Loucy (cell line): ENCODE measurements at regions not wholly inside any gene's neighbourhood (a gene's known extent, or its start where the extent isn't known, plus 50 kb on each side); places are given as distances from the start of the nearest gene placed in this dataset.

Experiments
- H2AFZ ChIP-seq: fragments of 200-600 bp; sonication (generic); 2 replicates; pipeline ENCODE4 v1.6.0; 2016; ENCODE audit warnings: antibody characterized with exemption, mild to moderate bottlenecking, low read length, moderate library complexity
- H3F3A ChIP-seq: fragments of 200-600 bp; 2 replicates; pipeline ENCODE4 v1.6.0; 2016; ENCODE audit warnings: antibody characterized with exemption, low read depth, mild to moderate bottlenecking
- H3K27me3 ChIP-seq: fragments of 200-600 bp; sonication (generic); 2 replicates; pipeline ENCODE4 v1.6.1; 2014; ENCODE audit warnings: low read length, mild to moderate bottlenecking; ENCODE audit not compliant: insufficient read depth, poor library complexity, severe bottlenecking
- H3K36me3 ChIP-seq: fragments of 200-600 bp; sonication (generic); 2 replicates; pipeline ENCODE4 v1.6.1; 2016; ENCODE audit warnings: low read length; ENCODE audit not compliant: insufficient read depth
- H3K4me1 ChIP-seq: fragments of 200-600 bp; sonication (generic); 2 replicates; pipeline ENCODE4 v1.5.1; 2014; ENCODE audit warnings: low read length, mild to moderate bottlenecking; ENCODE audit not compliant: insufficient read depth, poor library complexity, severe bottlenecking
- H3K4me2 ChIP-seq: fragments of 200-600 bp; sonication (generic); 2 replicates; pipeline ENCODE4 v1.6.0; 2014; ENCODE audit warnings: antibody characterized with exemption, low read length, low read depth, mild to moderate bottlenecking; ENCODE audit not compliant: poor library complexity, severe bottlenecking
- H3K4me3 ChIP-seq: fragments of 200-600 bp; sonication (generic); 2 replicates; pipeline ENCODE4 v1.5.1; 2014; ENCODE audit warnings: low read length, mild to moderate bottlenecking, mixed read lengths; ENCODE audit not compliant: poor library complexity, severe bottlenecking
- H3K79me2 ChIP-seq: fragments of 200-600 bp; sonication (generic); 2 replicates; pipeline ENCODE4 v1.6.1; 2014; ENCODE audit warnings: low read length; ENCODE audit not compliant: insufficient read depth
- H3K9ac ChIP-seq: fragments of 200-600 bp; sonication (generic); 2 replicates; pipeline ENCODE4 v1.6.0; 2014; ENCODE audit warnings: mild to moderate bottlenecking, low read depth, low read length, moderate library complexity; ENCODE audit not compliant: poor library complexity, severe bottlenecking
- H3K9me2 ChIP-seq: fragments of 200-600 bp; sonication (generic); replicated peaks from 2 replicates; pipeline ENCODE4 v1.6.1; 2016; ENCODE audit warnings: low read depth, low read length, mixed read lengths
- H3K9me3 ChIP-seq: fragments of 200-600 bp; sonication (generic); 2 replicates; pipeline ENCODE4 v1.6.1; 2014; ENCODE audit warnings: mild to moderate bottlenecking, antibody characterized with exemption, low read length, low read depth; ENCODE audit not compliant: insufficient read depth
- H4K20me1 ChIP-seq: fragments of 200-600 bp; sonication (generic); 2 replicates; pipeline ENCODE4 v1.6.0; 2014; ENCODE audit warnings: antibody characterized with exemption, low read length, mild to moderate bottlenecking; ENCODE audit not compliant: insufficient read depth, poor library complexity, severe bottlenecking
- CTCF ChIP-seq: fragments of 200-600 bp; sonication (generic); conservative IDR thresholded peaks from 2 replicates; pipeline ENCODE4 v1.5.1; 2014; ENCODE audit warnings: mild to moderate bottlenecking, antibody characterized with exemption, low read length
- EZH2phosphoT487 ChIP-seq: fragments of 200-600 bp; IDR thresholded peaks from 2 replicates; pipeline ENCODE4 v1.6.1; 2018; ENCODE audit warnings: antibody characterized with exemption, mild to moderate bottlenecking, moderate library complexity, borderline replicate concordance

- Histone ChIP-seq H3K36me3 (no peaks in the 10 kb centered on the region), H3K9me2 (no peaks in the 10 kb centered on the region), H2AFZ (no peak overlapping the region), H3K9me3 (no peaks in the 10 kb centered on the region), H3F3A (no peaks in the 10 kb centered on the region), H4K20me1 (no peaks in the 10 kb centered on the region), H3K27me3 (no peaks in the 10 kb centered on the region), H3K9ac (no peak overlapping the region), H3K79me2 (no peaks in the 10 kb centered on the region), H3K4me3 (no peak overlapping the region), H3K4me2 (no peak overlapping the region), H3K4me1 (no peaks in the 10 kb centered on the region)
- TF ChIP-seq CTCF: no peak
- no peak for TF ChIP-seq EZH2phosphoT487
These were observed 367.2 kb upstream of the SPTLC3 start for GRCh38 chr20:12641619-12642018.

GRCh38 chr20:12644461-12644860 is 364.3 kb upstream of the SPTLC3 start:
- H3K79me2 ChIP-seq: no peaks in the 10 kb centered on the region
- no peaks in the 10 kb centered on the region for H4K20me1 ChIP-seq
- H3K4me1 ChIP-seq: no peaks in the 10 kb centered on the region
- no peaks in the 10 kb centered on the region for H3F3A ChIP-seq
- no peak overlapping the region for H3K4me3 ChIP-seq
- no peaks in the 10 kb centered on the region for H3K9me2 ChIP-seq
- H3K9me3 ChIP-seq: no peaks in the 10 kb centered on the region
- TF ChIP-seq EZH2phosphoT487 (no peak), CTCF (no peak)
- no peak overlapping the region for H3K4me2 ChIP-seq
- no peaks in the 10 kb centered on the region for H3K36me3 ChIP-seq
- H3K27me3 ChIP-seq: no peaks in the 10 kb centered on the region
- H2AFZ ChIP-seq: no peak overlapping the region
- H3K9ac ChIP-seq: no peak overlapping the region

- H3K9ac ChIP-seq: no peak overlapping the region
- TF ChIP-seq EZH2phosphoT487: no peak
- no peak for TF ChIP-seq CTCF
These were observed 359.5 kb upstream of the SPTLC3 start for GRCh38 chr20:12649234-12649633.

More at GRCh38 chr20:12649234-12649633, 359.5 kb upstream of the SPTLC3 start:
- Histone ChIP-seq H3K9me2 (no peaks in the 10 kb centered on the region), H3K79me2 (no peaks in the 10 kb centered on the region), H3K27me3 (no peaks in the 10 kb centered on the region), H3K36me3 (no peaks in the 10 kb centered on the region), H4K20me1 (no peaks in the 10 kb centered on the region), H3K9me3 (no peaks in the 10 kb centered on the region), H3K4me3 (no peak overlapping the region), H2AFZ (no peak overlapping the region), H3K4me1 (no peaks in the 10 kb centered on the region), H3K4me2 (no peak overlapping the region), H3F3A (no peaks in the 10 kb centered on the region)
